GM12878 (cell line): ENCODE measurements at regions not wholly inside any gene's neighbourhood (a gene's known extent, or its start where the extent isn't known, plus 50 kb on each side); places are given as distances from the start of the nearest gene placed in this dataset.

Experiments used
- ATAC-seq: fragments of 200-7000 bp; cut with Tn5 transposase; 3 replicates; pipeline ENCODE4 v1.9.1; 2020; ENCODE audit warnings: mild to moderate bottlenecking, moderate library complexity
- BruUV-seq: library from RNA; stranded (reverse); fragments of 400-500 nt; replicated peaks from 2 replicates; lab custom pipeline; 2021; lab: Mats Ljungman, UMichigan
- CTCF ChIA-PET: fragments of 300-600 bp; sonication (Branson Sonifier 250); formaldehyde crosslinking; extraction: SDS; loops from one replicate; lab custom pipeline; 2021; ENCODE audit warnings: inconsistent platforms; lab: Yijun Ruan, JAX
- POLR2A ChIA-PET: fragments of 350-600 bp; formaldehyde crosslinking; extraction: SDS; loops from one replicate; lab custom pipeline; 2021; ENCODE audit warnings: inconsistent platforms; lab: Charles Lee
- RAD21 ChIA-PET: fragments of 300-600 bp; sonication (Branson Sonifier 250); formaldehyde crosslinking; loops from one replicate; lab custom pipeline; 2023; ENCODE audit warnings: antibody characterized with exemption; ENCODE audit not compliant: unreplicated experiment; lab: Charles Lee
- SMC1A ChIA-PET: fragments of 300-600 bp; sonication (Branson Sonifier 250); formaldehyde crosslinking; loops from one replicate; lab custom pipeline; 2023; ENCODE audit not compliant: unreplicated experiment, uncharacterized antibody; lab: Charles Lee
- DNase-seq: peaks from one replicate; pipeline ENCODE4 v3.0.0-alpha.2; 2011; ENCODE audit warnings: low read depth, low spot score
- FAIRE-seq: peaks from 3 replicates; lab custom pipeline; 2011; peaks lifted over from hg19 to GRCh38; lab: Jason Lieb, UNC
- H2AFZ ChIP-seq: 2 replicates; pipeline ENCODE4 v1.6.0; 2011; ENCODE audit warnings: low read depth, low read length, control low read depth; ENCODE audit not compliant: control insufficient read depth
- H3K27ac ChIP-seq: 2 replicates; pipeline ENCODE4 v1.5.1; 2011; ENCODE audit warnings: control low read depth; ENCODE audit not compliant: control insufficient read depth, insufficient read depth
- H3K27me3 ChIP-seq, 2 experiments: replicated peaks in 1 of 2; 2 replicates each; pipeline versions ENCODE4 v1.6.0 to v1.6.1; 2011; ENCODE audit warnings: low read length in 1 of 2; ENCODE audit not compliant: control insufficient read depth in 2 of 2, insufficient read depth in 2 of 2
- H3K36me3 ChIP-seq, 2 experiments: 2 replicates each; pipeline ENCODE4 v1.5.1; 2011; ENCODE audit warnings: low read length in 1 of 2; ENCODE audit not compliant: control insufficient read depth in 2 of 2, insufficient read depth in 2 of 2
- H3K4me1 ChIP-seq: 2 replicates; pipeline ENCODE4 v1.6.1; 2011; ENCODE audit warnings: mild to moderate bottlenecking, low read length, moderate library complexity, mixed read lengths; ENCODE audit not compliant: control insufficient read depth, insufficient read depth
- H3K4me2 ChIP-seq: 2 replicates; pipeline ENCODE4 v1.6.0; 2011; ENCODE audit warnings: control low read depth; ENCODE audit not compliant: control insufficient read depth, insufficient read depth
- H3K4me3 ChIP-seq: fragments of 200-600 bp; sonication (generic); 2 replicates; pipeline ENCODE4 v1.5.1; 2016
- H3K79me2 ChIP-seq: 2 replicates; pipeline ENCODE4 v1.6.0; 2011; ENCODE audit warnings: low read length; ENCODE audit not compliant: control insufficient read depth, insufficient read depth
- H3K9ac ChIP-seq: 2 replicates; pipeline ENCODE4 v1.8.0; 2011; ENCODE audit warnings: low read length, control low read depth, mixed read lengths; ENCODE audit not compliant: control insufficient read depth, insufficient read depth
- H3K9me3 ChIP-seq: replicated peaks from 3 replicates; pipeline ENCODE4 v1.5.1; 2011; ENCODE audit warnings: mild to moderate bottlenecking, low read length; ENCODE audit not compliant: control insufficient read depth, insufficient read depth
- H4K20me1 ChIP-seq: 2 replicates; pipeline ENCODE4 v1.6.0; 2011; ENCODE audit not compliant: control insufficient read depth, insufficient read depth
- ATF7 ChIP-seq: fragments of 450-650 bp; IDR thresholded peaks from 2 replicates; pipeline ENCODE4 v1.6.1; 2016; ENCODE audit warnings: low read depth, mild to moderate bottlenecking
- BCL11A ChIP-seq: IDR thresholded peaks from 2 replicates; pipeline ENCODE4 v1.6.1; 2011; ENCODE audit warnings: low read depth, low read length
- RBBP5 ChIP-seq: fragments of 200-600 bp; sonication (generic); conservative IDR thresholded peaks from 2 replicates; pipeline ENCODE4 v1.6.1; 2016
- RELB ChIP-seq: fragments of 450-650 bp; IDR thresholded peaks from 2 replicates; pipeline ENCODE4 v1.6.1; 2017; ENCODE audit warnings: low read depth, mild to moderate bottlenecking, moderate library complexity
- SMARCA5 ChIP-seq: fragments of 450-650 bp; IDR thresholded peaks from 2 replicates; pipeline ENCODE4 v1.6.1; 2017; ENCODE audit warnings: mild to moderate bottlenecking
- YBX1 ChIP-seq: fragments of 450-650 bp; IDR thresholded peaks from 2 replicates; pipeline ENCODE4 v1.6.1; 2016; ENCODE audit warnings: antibody characterized with exemption
- ZBTB40 ChIP-seq: fragments of 450-650 bp; IDR thresholded peaks from 2 replicates; pipeline ENCODE4 v1.6.1; 2016; ENCODE audit warnings: mild to moderate bottlenecking, moderate library complexity, borderline replicate concordance
- WGBS: methylation state at CpG from one replicate; pipeline ENCODE4 v1.1.6; 2016; ENCODE audit warnings: low lambda C conversion rate; ENCODE audit not compliant: insufficient replicate concordance, insufficient coverage; ENCODE audit errors: missing lambda C conversion rate; 5-methylcytosine and 5-hydroxymethylcytosine counted together
- in situ Hi-C: fragments of 300-500 bp; cut with MboI; formaldehyde crosslinking; loops from 9 replicates; pipeline ENCODE4 v1.14.3; 2018; ENCODE audit warnings: mixed read lengths
- intact Hi-C: fragments of 100-400 bp; cut with micrococcal nuclease; formaldehyde crosslinking; loops from one replicate; pipeline ENCODE4 v1.14.2; 2022; ENCODE audit not compliant: unreplicated experiment

GRCh38 chr20:21008951-21009350, 97.2 kb downstream of the LINC00237 start:
- no TSS peak for BruUV-seq
- H3K9ac ChIP-seq: no peak overlapping the region
- H2AFZ ChIP-seq: no peak overlapping the region
- intact Hi-C loops (no loop called here), in situ Hi-C loops (no loop called here)
- no peaks in the 10 kb centered on the region for H4K20me1 ChIP-seq
- ChIA-PET POLR2A (no interaction called here), RAD21 (no interaction called here), CTCF (no interaction called here), SMC1A (no interaction called here)
- no peaks in the 10 kb centered on the region; a peak in 1 of 4 replicates for H3K27me3 ChIP-seq
- no peak overlapping the region for H3K4me2 ChIP-seq
- H3K4me1 ChIP-seq: no peaks in the 10 kb centered on the region
- FAIRE-seq: no peak
- TF ChIP-seq ATF7: no peak
- TF ChIP-seq RBBP5: no peak
- TF ChIP-seq ZBTB40: no peak
- TF ChIP-seq RELB: no peak
- TF ChIP-seq SMARCA5: no peak
- TF ChIP-seq YBX1: no peak
- no peak for TF ChIP-seq BCL11A
- no peaks in the 10 kb centered on the region for H3K9me3 ChIP-seq
- no peaks in the 10 kb centered on the region for H3K79me2 ChIP-seq
- 54% methylated on average over 7 of the region's 7 CpGs for WGBS
- ATAC-seq: no peak
- H3K4me3 ChIP-seq: no peak overlapping the region
- no peak for DNase-seq
- H3K27ac ChIP-seq: no peak overlapping the region
- no peaks in the 10 kb centered on the region for H3K36me3 ChIP-seq
